H9 (cell line): ENCODE measurements at regions not wholly inside any gene's neighbourhood (a gene's known extent, or its start where the extent isn't known, plus 50 kb on each side); places are given as distances from the start of the nearest gene placed in this dataset.
"Not testable (repeated sequence)": the region's sequence is repeated elsewhere in the genome, so short reads cannot be mapped to it uniquely, and the experiment has no call there.

ENCODE experiments used
- DNase-seq: peaks from one replicate; pipeline ENCODE4 v3.0.0-alpha.2; 2017
- H2AFZ ChIP-seq: one replicate; pipeline ENCODE4 v1.6.1; 2013; ENCODE audit warnings: mild to moderate bottlenecking, low read length, control low read depth, moderate library complexity
- H2AK5ac ChIP-seq: 2 replicates; pipeline ENCODE4 v1.6.1; 2013; ENCODE audit warnings: low read length, control low read depth, mixed read lengths; ENCODE audit not compliant: insufficient read length
- H2BK120ac ChIP-seq: one replicate; pipeline ENCODE4 v1.6.1; 2013; ENCODE audit warnings: low read depth, mild to moderate bottlenecking, low read length, control low read depth, inconsistent platforms; ENCODE audit not compliant: poor library complexity, severe bottlenecking
- H2BK12ac ChIP-seq: 2 replicates; pipeline ENCODE4 v1.6.1; 2013; ENCODE audit warnings: low read length, control low read depth, mixed read lengths, low read depth; ENCODE audit not compliant: insufficient read length
- H2BK15ac ChIP-seq: 2 replicates; pipeline ENCODE4 v1.6.1; 2013; ENCODE audit warnings: low read depth, low read length, control low read depth
- H2BK20ac ChIP-seq: one replicate; pipeline ENCODE4 v1.6.1; 2013; ENCODE audit warnings: low read depth, mild to moderate bottlenecking, low read length, control low read depth, inconsistent platforms; ENCODE audit not compliant: poor library complexity, severe bottlenecking
- H2BK5ac ChIP-seq: 2 replicates; pipeline ENCODE4 v1.6.1; 2013; ENCODE audit warnings: low read length, control low read depth, mixed read lengths; ENCODE audit not compliant: insufficient read length
- H3K14ac ChIP-seq: 2 replicates; pipeline ENCODE4 v1.6.1; 2013; ENCODE audit warnings: low read length, control low read depth; ENCODE audit not compliant: insufficient read depth
- H3K18ac ChIP-seq: 2 replicates; pipeline ENCODE4 v1.6.1; 2013; ENCODE audit warnings: low read depth, mild to moderate bottlenecking, mixed read lengths, low read length, control low read depth; ENCODE audit not compliant: insufficient read length
- H3K23ac ChIP-seq: 2 replicates; pipeline ENCODE4 v1.6.1; 2013; ENCODE audit warnings: low read length, control low read depth, mixed read lengths, low read depth; ENCODE audit not compliant: insufficient read length
- H3K23me2 ChIP-seq: 2 replicates; pipeline ENCODE4 v1.6.1; 2013; ENCODE audit warnings: low read depth, mild to moderate bottlenecking, mixed read lengths, low read length, control low read depth; ENCODE audit not compliant: insufficient read length, poor library complexity, severe bottlenecking
- H3K27ac ChIP-seq: 2 replicates; pipeline ENCODE4 v1.5.1; 2013; ENCODE audit warnings: low read length, control low read depth, mixed read lengths, low read depth; ENCODE audit not compliant: insufficient read length
- H3K27me3 ChIP-seq: 2 replicates; pipeline ENCODE4 v1.6.1; 2013; ENCODE audit warnings: low read length, control low read depth, inconsistent platforms; ENCODE audit not compliant: insufficient read depth
- H3K4ac ChIP-seq: 2 replicates; pipeline ENCODE4 v1.6.1; 2013; ENCODE audit warnings: low read depth, mild to moderate bottlenecking, control low read depth, inconsistent platforms, low read length, moderate library complexity
- H3K4me1 ChIP-seq: 2 replicates; pipeline ENCODE4 v1.6.1; 2013; ENCODE audit warnings: low read length, control low read depth, inconsistent platforms; ENCODE audit not compliant: insufficient read depth
- H3K4me2 ChIP-seq: 2 replicates; pipeline ENCODE4 v1.6.1; 2013; ENCODE audit warnings: low read length, control low read depth, mixed read lengths; ENCODE audit not compliant: insufficient read length, insufficient read depth
- H3K56ac ChIP-seq: 2 replicates; pipeline ENCODE4 v1.6.1; 2013; ENCODE audit warnings: low read depth, mild to moderate bottlenecking, mixed read lengths, low read length, control low read depth; ENCODE audit not compliant: insufficient read length
- H3K79me1 ChIP-seq: 2 replicates; pipeline ENCODE4 v1.6.1; 2013; ENCODE audit warnings: low read depth, mild to moderate bottlenecking, moderate library complexity, low read length, control low read depth, inconsistent platforms; ENCODE audit not compliant: insufficient read depth, poor library complexity, severe bottlenecking
- H3K79me2 ChIP-seq: 2 replicates; pipeline ENCODE4 v1.6.1; 2013; ENCODE audit warnings: low read length, control low read depth, inconsistent platforms; ENCODE audit not compliant: insufficient read depth
- H3K9ac ChIP-seq: 2 replicates; pipeline ENCODE4 v1.6.1; 2013; ENCODE audit warnings: low read length, control low read depth, mixed read lengths; ENCODE audit not compliant: insufficient read length; ENCODE audit errors: extremely low read depth
- H3K9me3 ChIP-seq: one replicate; pipeline ENCODE4 v1.6.1; 2013; ENCODE audit warnings: low read depth, low read length, inconsistent platforms; ENCODE audit not compliant: control insufficient read depth
- H3T11ph ChIP-seq: one replicate; pipeline ENCODE4 v1.6.1; 2013; ENCODE audit warnings: mild to moderate bottlenecking, low read length, control low read depth, inconsistent platforms
- H4K20me1 ChIP-seq: one replicate; pipeline ENCODE4 v1.6.1; 2013; ENCODE audit not compliant: control insufficient read depth, insufficient read length, insufficient read depth
- H4K5ac ChIP-seq: 2 replicates; pipeline ENCODE4 v1.6.1; 2013; ENCODE audit warnings: low read depth, mild to moderate bottlenecking, mixed read lengths, low read length, control low read depth; ENCODE audit not compliant: insufficient read length
- H4K8ac ChIP-seq: replicated peaks from 2 replicates; pipeline ENCODE4 v1.6.1; 2013; ENCODE audit warnings: low read length, control low read depth, mixed read lengths, low read depth; ENCODE audit not compliant: insufficient read length
- H4K91ac ChIP-seq: 2 replicates; pipeline ENCODE4 v1.6.1; 2013; ENCODE audit warnings: low read depth, mild to moderate bottlenecking, moderate library complexity, mixed read lengths, low read length, control low read depth; ENCODE audit not compliant: insufficient read length
- H3K27ac Mint-ChIP-seq, 3 experiments: 2 replicates in 2 of 3; 3 replicates in 1 of 3; pipeline ENCODE4 v1.8.0; 2020 to 2021; ENCODE audit warnings: mixed read lengths in 3 of 3, mild to moderate bottlenecking in 1 of 3, moderate library complexity in 1 of 3
- H3K27me3 Mint-ChIP-seq: 2 replicates; pipeline ENCODE4 v1.8.0; 2021; ENCODE audit warnings: low read depth, mild to moderate bottlenecking, moderate library complexity, mixed read lengths
- H3K36me3 Mint-ChIP-seq, 3 experiments: 2 replicates in 2 of 3; 3 replicates in 1 of 3; pipeline ENCODE4 v1.8.0; 2020 to 2021; ENCODE audit warnings: low read depth in 3 of 3, mixed read lengths in 3 of 3; ENCODE audit not compliant: insufficient read depth in 1 of 3
- H3K4me1 Mint-ChIP-seq, 2 experiments: 2 replicates each; pipeline ENCODE4 v1.8.0; 2020; ENCODE audit warnings: mixed read lengths in 2 of 2
- H3K4me3 Mint-ChIP-seq, 2 experiments: 2 replicates in 1 of 2; 3 replicates in 1 of 2; pipeline ENCODE4 v1.8.0; 2020 to 2021; ENCODE audit warnings: mild to moderate bottlenecking in 2 of 2, mixed read lengths in 2 of 2, moderate library complexity in 1 of 2
- H3K9me3 Mint-ChIP-seq, 2 experiments: 2 replicates in 1 of 2; 3 replicates in 1 of 2; pipeline ENCODE4 v1.8.0; 2020; ENCODE audit warnings: mild to moderate bottlenecking in 2 of 2, mixed read lengths in 2 of 2, moderate library complexity in 1 of 2
- CTCF ChIP-seq: fragments of 200-600 bp; sonication (generic); conservative IDR thresholded peaks from 3 replicates; pipeline ENCODE4 v1.8.0; 2021; ENCODE audit warnings: antibody characterized with exemption, mild to moderate bottlenecking
- WGBS: extraction: QIAGEN DNeasy Blood & Tissue Kit; methylation state at CpG from one replicate; pipeline ENCODE4 v1.1.7; 2013; ENCODE audit warnings: missing lambda C conversion rate, low lambda C conversion rate, mixed read lengths; ENCODE audit not compliant: insufficient read length; ENCODE audit errors: extremely low coverage; 5-methylcytosine and 5-hydroxymethylcytosine counted together

GRCh38 chr2:43142921-43143438, 83.4 kb downstream of the ZFP36L2 start:
- no peak overlapping the region for H3K14ac ChIP-seq
- peaks cover 15 to 21% of the 10 kb centered on the region in 2 experiments for H3K4me1 Mint-ChIP-seq
- no peak overlapping the region for H3K9ac ChIP-seq
- no peaks in the 10 kb centered on the region for H3K79me1 ChIP-seq
- H2BK5ac ChIP-seq = no peak overlapping the region
- no peak overlapping the region for H2AK5ac ChIP-seq
- no peaks in the 10 kb centered on the region for H3K23me2 ChIP-seq
- H4K20me1 ChIP-seq = no peaks in the 10 kb centered on the region
- H3K27ac Mint-ChIP-seq = 0 out of 7 replicates have a peak overlapping the region, but pooled peaks of 1 of the 3 experiments have one; percentile 10
- H3K18ac ChIP-seq = no peak overlapping the region
- no peaks in the 10 kb centered on the region for H3K27me3 ChIP-seq
- no peak overlapping the region for H3K4me2 ChIP-seq
- H3K23ac ChIP-seq = no peak overlapping the region
- H3K4ac ChIP-seq = no peak overlapping the region
- no peak overlapping the region for H2BK12ac ChIP-seq
- peak; percentile 26; the same call in 1 of the 3 replicates for TF ChIP-seq CTCF
- no peaks in the 10 kb centered on the region for H3K36me3 Mint-ChIP-seq
- no CpG with 5 or more reads among the region's 7 CpGs for WGBS
- peaks cover 3% of the 10 kb centered on the region; the same call in 1 of the 2 replicates for H3K4me1 ChIP-seq
- H4K8ac ChIP-seq = no peak overlapping the region
- no peak overlapping the region for H2AFZ ChIP-seq
- no peaks in the 10 kb centered on the region for H3K9me3 ChIP-seq
- no peaks in the 10 kb centered on the region for H3K9me3 Mint-ChIP-seq
- no peak for DNase-seq
- H3T11ph ChIP-seq = no peak overlapping the region
- H2BK20ac ChIP-seq = no peak overlapping the region
- H4K5ac ChIP-seq = no peak overlapping the region
- no peak overlapping the region for H3K27ac ChIP-seq
- H3K27me3 Mint-ChIP-seq = no peaks in the 10 kb centered on the region
- H3K4me3 Mint-ChIP-seq = no peak overlapping the region
- H3K79me2 ChIP-seq = no peaks in the 10 kb centered on the region
- H2BK15ac ChIP-seq = no peak overlapping the region
- H3K56ac ChIP-seq = no peak overlapping the region
- no peak overlapping the region for H2BK120ac ChIP-seq
- no peak overlapping the region for H4K91ac ChIP-seq

- not testable (repeated sequence) for H3K4me3 Mint-ChIP-seq, H4K20me1 ChIP-seq, H3K27me3 ChIP-seq, H3K27me3 Mint-ChIP-seq, H3K56ac ChIP-seq, H2AK5ac ChIP-seq, DNase-seq, H3K27ac Mint-ChIP-seq, H3K18ac ChIP-seq, H3K4ac ChIP-seq, H3K9me3 ChIP-seq, H3K4me1 ChIP-seq, H4K8ac ChIP-seq, H2BK15ac ChIP-seq, H2AFZ ChIP-seq, H3K23ac ChIP-seq, H3K14ac ChIP-seq, H3K23me2 ChIP-seq, H3K36me3 Mint-ChIP-seq, H3K79me1 ChIP-seq, H4K91ac ChIP-seq, H3K9me3 Mint-ChIP-seq, H3K27ac ChIP-seq, H2BK20ac ChIP-seq, H2BK12ac ChIP-seq, H3K79me2 ChIP-seq, H2BK5ac ChIP-seq, H3T11ph ChIP-seq, H4K5ac ChIP-seq, H3K4me2 ChIP-seq, H2BK120ac ChIP-seq, H3K9ac ChIP-seq
- H3K4me1 Mint-ChIP-seq = peaks cover 28 to 34% of the 10 kb centered on the region in 2 experiments
- no CpG with 5 or more reads among the region's 7 CpGs for WGBS
These were observed 84.7 kb downstream of the ZFP36L2 start for GRCh38 chr2:43141636-43142151.
